Transverse colon (tissue), 4 donors: ENCODE measurements at regions not wholly inside any gene's neighbourhood (a gene's known extent, or its start where the extent isn't known, plus 50 kb on each side); places are given as distances from the start of the nearest gene placed in this dataset.

Source experiments
- DNase-seq: peaks from one replicate; pipeline ENCODE4 v3.0.0-alpha.2; 2019
- H3K27ac ChIP-seq, 4 donors: fragments of 200-600 bp; sonication (generic); 2 replicates each; pipeline ENCODE4 v1.5.1; 2016 to 2018; ENCODE audit warnings: inconsistent platforms in 4 of 4
- H3K27me3 ChIP-seq: fragments of 200-600 bp; sonication (generic); 2 replicates; pipeline ENCODE4 v1.5.1; 2017; ENCODE audit warnings: inconsistent platforms
- H3K36me3 ChIP-seq, 4 donors: fragments of 200-600 bp; sonication (generic); 2 replicates each; pipeline ENCODE4 v1.5.1; 2017 to 2019; ENCODE audit warnings: inconsistent platforms in 4 of 4
- H3K4me1 ChIP-seq, 4 donors: fragments of 200-600 bp; sonication (generic); 2 replicates each; pipeline ENCODE4 v1.5.1; 2017 to 2020; ENCODE audit warnings: inconsistent platforms in 4 of 4
- H3K4me3 ChIP-seq, 4 donors: fragments of 200-600 bp; sonication (generic); 1 replicate in 1 of 4; 2 replicates in 3 of 4; pipeline versions ENCODE4 v1.5.1 to v1.6.1; 2017 to 2019; ENCODE audit warnings: inconsistent platforms in 4 of 4
- H3K9me3 ChIP-seq, 2 donors: fragments of 200-600 bp; sonication (generic); 2 replicates each; pipeline ENCODE4 v1.5.1; 2017 to 2019; ENCODE audit warnings: inconsistent platforms in 2 of 2
- EP300 ChIP-seq: sonication (generic); formaldehyde crosslinking; IDR thresholded peaks from one replicate; pipeline ENCODE4 v1.6.1; 2017; ENCODE audit warnings: antibody characterized with exemption, low read depth
- POLR2A ChIP-seq: fragments of 450-650 bp; IDR thresholded peaks from one replicate; pipeline ENCODE4 v1.6.1; 2016; ENCODE audit warnings: antibody characterized with exemption, mild to moderate bottlenecking, moderate library complexity
- POLR2AphosphoS5 ChIP-seq, 3 donors: sonication (generic); formaldehyde crosslinking; IDR thresholded peaks; one replicate each; pipeline ENCODE4 v1.6.1; 2016; ENCODE audit warnings: antibody characterized with exemption in 3 of 3
- WGBS, 2 donors: methylation state at CpG; one replicate each; pipeline ENCODE4 v1.1.5; 2018; ENCODE audit warnings: low coverage in 1 of 2; 5-methylcytosine and 5-hydroxymethylcytosine counted together
- in situ Hi-C, 4 donors: fragments of 200-750 bp; cut with MboI; loops; one replicate each; pipeline versions ENCODE4 v1.15.0 to v1.15.1; 2017; ENCODE audit warnings: low sequenced_read_pairs in 3 of 4, low pct_ligation_motif_present in 1 of 4, low pct_unique_long_range_greater_than_20kb in 1 of 4
- intact Hi-C: fragments of 100-400 bp; cut with DNase I; formaldehyde crosslinking; loops from one replicate; pipeline ENCODE4 v1.15.1; 2023; ENCODE audit warnings: low total_unique reads
- TF ChIP-seq, protein P1 (sequence below), 5 experiments: fragments of 200-600 bp in 3 of 5; fragments of 450-650 bp in 2 of 5; sonication (generic) in 3 of 5; IDR thresholded peaks; 1 replicate in 2 of 5; 2 replicates in 3 of 5; pipeline ENCODE4 v1.5.1; 2016 to 2017; ENCODE audit warnings: antibody characterized with exemption in 5 of 5, inconsistent platforms in 3 of 5, mild to moderate bottlenecking in 2 of 5, moderate library complexity in 1 of 5

GRCh38 chr14:50020799-50021198 is 95.6 kb downstream of the VCPKMT start:
- Histone ChIP-seq H3K36me3 (no peaks in the 10 kb centered on the region), H3K4me1 (peaks cover 7 to 23% (median 17%) of the 10 kb centered on the region in 4 donors), H3K27ac (no peak overlapping the region), H3K27me3 (no peaks in the 10 kb centered on the region), H3K9me3 (peaks cover 0 to 4% of the 10 kb centered on the region in 2 donors), H3K4me3 (no peak overlapping the region)
- in situ Hi-C loops (no loop called here), intact Hi-C loops (no loop called here)
- no peak for DNase-seq
- TF ChIP-seq, protein P1, sequence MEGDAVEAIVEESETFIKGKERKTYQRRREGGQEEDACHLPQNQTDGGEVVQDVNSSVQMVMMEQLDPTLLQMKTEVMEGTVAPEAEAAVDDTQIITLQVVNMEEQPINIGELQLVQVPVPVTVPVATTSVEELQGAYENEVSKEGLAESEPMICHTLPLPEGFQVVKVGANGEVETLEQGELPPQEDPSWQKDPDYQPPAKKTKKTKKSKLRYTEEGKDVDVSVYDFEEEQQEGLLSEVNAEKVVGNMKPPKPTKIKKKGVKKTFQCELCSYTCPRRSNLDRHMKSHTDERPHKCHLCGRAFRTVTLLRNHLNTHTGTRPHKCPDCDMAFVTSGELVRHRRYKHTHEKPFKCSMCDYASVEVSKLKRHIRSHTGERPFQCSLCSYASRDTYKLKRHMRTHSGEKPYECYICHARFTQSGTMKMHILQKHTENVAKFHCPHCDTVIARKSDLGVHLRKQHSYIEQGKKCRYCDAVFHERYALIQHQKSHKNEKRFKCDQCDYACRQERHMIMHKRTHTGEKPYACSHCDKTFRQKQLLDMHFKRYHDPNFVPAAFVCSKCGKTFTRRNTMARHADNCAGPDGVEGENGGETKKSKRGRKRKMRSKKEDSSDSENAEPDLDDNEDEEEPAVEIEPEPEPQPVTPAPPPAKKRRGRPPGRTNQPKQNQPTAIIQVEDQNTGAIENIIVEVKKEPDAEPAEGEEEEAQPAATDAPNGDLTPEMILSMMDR (IDR thresholded peaks at IDR 0.05): no peak
- TF ChIP-seq POLR2A: no peak
- TF ChIP-seq EP300: no peak

DNA sequence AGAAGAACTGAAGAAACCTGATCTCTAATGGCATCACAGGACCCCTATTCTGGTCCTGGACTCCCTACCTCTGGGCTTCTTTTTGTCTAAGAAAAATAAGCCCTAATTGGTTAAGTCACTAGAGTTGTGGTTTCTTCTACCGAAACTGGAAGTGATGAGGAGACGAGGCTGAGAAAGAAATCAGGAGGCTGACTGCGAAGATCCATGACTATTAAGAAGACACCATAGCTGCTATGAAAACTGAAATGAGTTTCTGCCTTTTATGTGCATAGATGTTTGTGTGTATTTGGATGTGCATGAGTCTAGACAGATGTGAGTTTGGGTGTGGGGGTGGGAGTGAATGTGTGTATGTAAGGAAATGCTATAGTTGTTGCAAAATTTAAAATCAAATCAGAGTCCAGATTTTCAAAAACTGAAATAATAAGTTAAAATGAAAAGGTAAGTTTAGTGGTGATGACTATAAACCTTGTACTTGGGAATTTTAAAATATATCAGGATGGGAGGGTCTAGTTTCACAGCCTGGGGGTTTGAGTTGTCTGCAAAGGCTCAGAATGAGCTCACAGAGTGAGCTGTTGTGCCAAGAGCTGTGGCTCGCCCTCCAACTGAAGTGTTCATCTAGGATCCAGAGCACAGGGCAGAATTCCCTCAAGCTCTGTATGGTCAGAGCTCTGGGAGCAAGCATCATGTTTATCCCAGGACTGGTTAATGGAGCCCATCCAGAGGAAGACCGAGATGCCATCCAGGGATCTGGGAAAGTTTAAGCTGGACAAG is 94.9 kb downstream of the VCPKMT start:
- Histone ChIP-seq H3K4me3 (no peak overlapping the region), H3K27me3 (no peaks in the 10 kb centered on the region), H3K27ac (no peak overlapping the region), H3K4me1 (peaks cover 7 to 23% (median 17%) of the 10 kb centered on the region in 4 donors), H3K36me3 (no peaks in the 10 kb centered on the region), H3K9me3 (peaks cover 0 to 4% of the 10 kb centered on the region in 2 donors)
- TF ChIP-seq, protein P1 (IDR thresholded peaks at IDR 0.05): no peak
- TF ChIP-seq POLR2AphosphoS5 (IDR thresholded peaks at IDR 0.05) (no peak), EP300 (no peak), POLR2A (no peak)
- DNase-seq: no peak
- in situ Hi-C loops: no loop called here
- intact Hi-C loops: no loop called here
- 71 to 100% methylated on average over 1 to 5 of the region's 5 CpGs for WGBS, 2 donors

DNA sequence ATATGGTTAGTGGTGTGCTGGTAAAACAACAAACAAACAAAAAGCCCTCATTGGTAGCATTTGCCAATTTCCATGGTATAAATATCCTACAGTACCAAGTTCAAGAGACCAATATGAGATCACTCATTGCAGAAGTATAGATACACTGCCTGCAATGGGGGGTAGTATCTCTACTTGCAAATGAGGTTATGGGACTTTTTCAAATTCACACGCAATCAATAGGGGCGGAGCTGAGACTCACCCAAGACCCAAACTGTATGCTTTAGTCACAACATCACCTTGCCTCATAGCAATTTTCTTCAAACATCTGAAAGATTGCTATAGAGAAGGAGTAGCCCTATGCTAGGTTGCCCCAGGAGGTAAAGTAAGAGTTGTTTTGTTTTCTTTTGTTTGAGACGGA is 93.7 kb downstream of the VCPKMT start:
- no peak overlapping the region for H3K4me3 ChIP-seq
- no peaks in the 10 kb centered on the region for H3K27me3 ChIP-seq
- peaks cover 0 to 4% of the 10 kb centered on the region in 2 donors for H3K9me3 ChIP-seq
- H3K4me1 ChIP-seq: peaks cover 7 to 20% (median 15%) of the 10 kb centered on the region in 4 donors
- DNase-seq: no peak
- intact Hi-C loops: no loop called here
- TF ChIP-seq EP300 (no peak), POLR2A (no peak), POLR2AphosphoS5 (IDR thresholded peaks at IDR 0.05) (no peak)
- TF ChIP-seq, protein P1 (IDR thresholded peaks at IDR 0.05): no peak
- in situ Hi-C loops: no loop called here
- 92% methylated on average over 3 of the region's 3 CpGs; no CpG with 5 or more reads in 1 of the 2 donors for WGBS, 2 donors
- H3K36me3 ChIP-seq: no peaks in the 10 kb centered on the region
- H3K27ac ChIP-seq: no peak overlapping the region

DNA sequence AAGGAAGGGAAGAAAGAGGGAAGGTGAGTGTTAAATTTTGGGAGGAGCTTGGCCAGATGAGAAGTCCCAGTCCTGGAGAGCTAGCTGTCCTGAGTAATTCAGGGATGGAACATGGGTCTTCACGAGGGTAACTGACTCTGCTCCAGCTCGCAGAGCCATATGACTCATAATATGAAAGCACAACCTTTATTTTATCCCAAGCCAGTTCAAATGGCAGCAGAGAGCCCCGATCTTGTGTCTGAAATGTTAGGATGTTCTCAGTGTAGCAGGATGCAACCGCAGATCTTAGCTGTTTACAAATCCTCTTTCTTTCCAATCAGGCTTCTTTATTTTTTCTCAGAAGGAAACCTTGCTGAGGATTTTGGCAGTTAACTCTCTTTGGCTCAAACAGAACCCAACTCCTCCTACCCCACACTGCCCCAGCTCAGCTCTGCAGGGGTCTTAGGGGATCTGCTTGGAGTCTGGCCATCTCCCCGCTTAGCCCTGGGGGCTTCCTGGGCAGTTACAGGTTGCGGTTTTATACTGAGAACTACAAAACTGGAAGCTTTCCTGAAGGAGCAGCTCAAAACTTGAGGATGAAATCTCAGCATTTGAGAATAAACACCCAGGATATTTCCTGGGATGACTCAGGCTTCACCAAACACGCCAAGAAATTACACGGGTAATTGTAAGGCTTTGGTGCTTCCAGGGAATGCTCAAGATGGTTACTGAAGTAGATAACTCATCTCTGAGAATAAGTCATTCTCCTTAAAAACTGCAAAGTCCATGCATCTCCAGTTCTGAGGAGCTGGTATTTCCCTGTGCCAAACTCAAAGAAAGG is 92.5 kb downstream of the VCPKMT start:
- WGBS, 2 donors: 56 to 73% methylated on average over 4 to 8 of the region's 8 CpGs
- intact Hi-C loops: no loop called here
- in situ Hi-C loops: no loop called here
- no peaks in the 10 kb centered on the region for H3K27me3 ChIP-seq
- no peaks in the 10 kb centered on the region for H3K36me3 ChIP-seq
- no peak for DNase-seq
- peaks cover 0 to 8% (median 3%) of the 10 kb centered on the region in 4 donors for H3K4me1 ChIP-seq
- TF ChIP-seq POLR2A: no peak
- peak in 1 of 3 donors; percentile 14 for TF ChIP-seq POLR2AphosphoS5 (IDR thresholded peaks at IDR 0.05)
- no peak for TF ChIP-seq EP300
- H3K9me3 ChIP-seq: peaks cover 0 to 4% of the 10 kb centered on the region in 2 donors
- H3K27ac ChIP-seq: peak overlapping the region; percentile 73 to 82 (median 76)
- no peak overlapping the region for H3K4me3 ChIP-seq
